ENCODE measurements at regions not wholly inside any gene's neighbourhood (a gene's known extent, or its start where the extent isn't known, plus 50 kb on each side); places are given as distances from the start of the nearest gene placed in this dataset.

GRCh38 chr1:232509570-232509969, 120.4 kb downstream of the SIPA1L2 start:
- no peak for TF ChIP-seq CTCF (IDR thresholded peaks at IDR 0.05; ENCODE audit: extremely low read depth, missing control alignments)
- DNase-seq (ENCODE audit: low spot score), result no peak

DNA sequence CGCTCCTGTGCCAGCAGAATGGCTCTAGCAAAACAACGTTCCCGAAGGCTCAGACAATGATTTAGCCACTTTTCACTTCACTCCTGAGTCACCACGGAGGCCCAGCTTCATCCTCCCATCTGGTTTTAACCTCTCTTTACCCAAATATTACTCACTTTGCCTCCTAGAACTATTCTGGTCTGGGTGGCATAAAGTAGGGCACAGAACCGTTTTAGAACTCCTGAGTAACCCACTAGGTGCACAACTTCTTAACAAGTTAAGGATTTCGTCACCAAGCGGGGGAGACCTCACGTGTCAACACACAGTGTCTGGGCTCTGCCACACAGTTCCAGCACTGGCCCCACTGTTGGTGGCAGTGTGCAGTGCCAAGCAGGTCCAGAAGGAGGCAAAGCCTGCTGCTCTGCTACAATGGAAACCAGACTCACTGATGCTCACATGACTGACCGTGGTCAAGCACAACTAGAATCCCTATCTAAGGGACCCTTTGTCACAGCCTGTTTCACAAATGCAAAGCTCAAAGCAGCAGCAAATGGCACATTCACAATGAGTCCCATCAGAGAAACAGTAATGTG, 121.7 kb downstream of the SIPA1L2 start:
- no peak for TF ChIP-seq CTCF (IDR thresholded peaks at IDR 0.05; ENCODE audit: extremely low read depth, missing control alignments)
- DNase-seq (ENCODE audit: low spot score), result no peak

GRCh38 chr1:232507571-232507970, 122.4 kb downstream of the SIPA1L2 start:
- no peak for TF ChIP-seq CTCF (IDR thresholded peaks at IDR 0.05; ENCODE audit: extremely low read depth, missing control alignments)
- DNase-seq (ENCODE audit: low spot score), result no peak

- no peak for TF ChIP-seq CTCF (IDR thresholded peaks at IDR 0.05; ENCODE audit: extremely low read depth, missing control alignments)
- no peak for DNase-seq (ENCODE audit: low spot score)
Observed at GRCh38 chr1:232505884-232506283, 124.0 kb downstream of the SIPA1L2 start.

GRCh38 chr1:232504651-232505050, 125.3 kb downstream of the SIPA1L2 start:
- no peak for DNase-seq (ENCODE audit: low spot score)
- no peak for TF ChIP-seq CTCF (IDR thresholded peaks at IDR 0.05; ENCODE audit: extremely low read depth, missing control alignments)

- no peak for DNase-seq (ENCODE audit: low spot score)
- no peak for TF ChIP-seq CTCF (IDR thresholded peaks at IDR 0.05; ENCODE audit: extremely low read depth, missing control alignments)
Observed at GRCh38 chr1:232503497-232503896, 126.4 kb downstream of the SIPA1L2 start.

- DNase-seq (ENCODE audit: low spot score), result no peak
- no peak for TF ChIP-seq CTCF (IDR thresholded peaks at IDR 0.05; ENCODE audit: extremely low read depth, missing control alignments)
Observed at GRCh38 chr1:232501854-232502253, 128.1 kb downstream of the SIPA1L2 start.

All from GM20000 (cell line).